ENCODE measurements at regions not wholly inside any gene's neighbourhood (a gene's known extent, or its start where the extent isn't known, plus 50 kb on each side); places are given as distances from the start of the nearest gene placed in this dataset.

DNA sequence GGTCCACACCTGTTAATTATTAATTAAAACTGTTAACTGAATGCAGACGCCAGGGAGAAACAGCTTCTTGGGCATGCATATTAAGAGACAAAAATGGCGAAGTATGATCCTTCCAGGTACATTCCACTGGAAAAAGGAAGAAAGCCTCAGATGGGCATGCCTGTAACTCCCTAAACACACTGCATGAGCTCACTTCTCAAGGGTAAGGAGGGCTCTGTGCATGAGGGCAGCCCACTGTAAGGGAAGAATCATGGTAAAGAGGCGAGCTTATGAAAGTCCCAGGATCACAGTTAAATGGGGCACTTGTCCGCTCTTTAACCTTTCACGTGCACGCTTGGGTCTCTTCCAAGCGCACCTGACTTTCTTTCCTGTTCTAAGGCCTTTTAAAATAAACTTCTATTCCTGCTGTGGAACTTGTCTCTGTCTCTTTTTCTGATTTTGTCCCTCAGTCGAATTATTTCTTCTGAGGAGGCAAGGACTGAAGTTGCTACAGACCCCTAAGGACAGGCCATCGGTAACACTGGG, 321.7 kb downstream of the PPP1R2C start:
- Histone ChIP-seq H4K20me1 (ENCODE audit: low read depth) (no peaks in the 10 kb centered on the region), H2AFZ (replicated peaks) (no peak overlapping the region), H3K79me2 (ENCODE audit: low read depth) (no peaks in the 10 kb centered on the region), H3K27me3 (no peaks in the 10 kb centered on the region), H3F3A (ENCODE audit: low read depth) (no peaks in the 10 kb centered on the region), H3K27ac (no peak overlapping the region), H3K4me2 (no peak overlapping the region), H3K9ac (no peak overlapping the region), H3K36me3 (no peaks in the 10 kb centered on the region), H3K9me3 (ENCODE audit: low read depth) (no peaks in the 10 kb centered on the region), H3K4me3 (no peak overlapping the region), H3K4me1 (peaks cover 7% of the 10 kb centered on the region)
- Mint-ChIP-seq H3K4me3 (no peak overlapping the region), H3K36me3 (no peaks in the 10 kb centered on the region), H3K4me1 (no peaks in the 10 kb centered on the region), H3K9me3 (peaks cover 3% of the 10 kb centered on the region), H3K27me3 (ENCODE audit: insufficient read depth, low read depth) (no peaks in the 10 kb centered on the region), H3K27ac (no peak overlapping the region)
- TF ChIP-seq EZH2 (IDR thresholded peaks at IDR 0.05) (no peak), EZH2phosphoT487 (IDR thresholded peaks at IDR 0.05) (no peak)
- TF ChIP-seq, protein P1, sequence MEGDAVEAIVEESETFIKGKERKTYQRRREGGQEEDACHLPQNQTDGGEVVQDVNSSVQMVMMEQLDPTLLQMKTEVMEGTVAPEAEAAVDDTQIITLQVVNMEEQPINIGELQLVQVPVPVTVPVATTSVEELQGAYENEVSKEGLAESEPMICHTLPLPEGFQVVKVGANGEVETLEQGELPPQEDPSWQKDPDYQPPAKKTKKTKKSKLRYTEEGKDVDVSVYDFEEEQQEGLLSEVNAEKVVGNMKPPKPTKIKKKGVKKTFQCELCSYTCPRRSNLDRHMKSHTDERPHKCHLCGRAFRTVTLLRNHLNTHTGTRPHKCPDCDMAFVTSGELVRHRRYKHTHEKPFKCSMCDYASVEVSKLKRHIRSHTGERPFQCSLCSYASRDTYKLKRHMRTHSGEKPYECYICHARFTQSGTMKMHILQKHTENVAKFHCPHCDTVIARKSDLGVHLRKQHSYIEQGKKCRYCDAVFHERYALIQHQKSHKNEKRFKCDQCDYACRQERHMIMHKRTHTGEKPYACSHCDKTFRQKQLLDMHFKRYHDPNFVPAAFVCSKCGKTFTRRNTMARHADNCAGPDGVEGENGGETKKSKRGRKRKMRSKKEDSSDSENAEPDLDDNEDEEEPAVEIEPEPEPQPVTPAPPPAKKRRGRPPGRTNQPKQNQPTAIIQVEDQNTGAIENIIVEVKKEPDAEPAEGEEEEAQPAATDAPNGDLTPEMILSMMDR (IDR thresholded peaks at IDR 0.05) = no peak
- no peak for DNase-seq (ENCODE audit: low spot score)

DNA sequence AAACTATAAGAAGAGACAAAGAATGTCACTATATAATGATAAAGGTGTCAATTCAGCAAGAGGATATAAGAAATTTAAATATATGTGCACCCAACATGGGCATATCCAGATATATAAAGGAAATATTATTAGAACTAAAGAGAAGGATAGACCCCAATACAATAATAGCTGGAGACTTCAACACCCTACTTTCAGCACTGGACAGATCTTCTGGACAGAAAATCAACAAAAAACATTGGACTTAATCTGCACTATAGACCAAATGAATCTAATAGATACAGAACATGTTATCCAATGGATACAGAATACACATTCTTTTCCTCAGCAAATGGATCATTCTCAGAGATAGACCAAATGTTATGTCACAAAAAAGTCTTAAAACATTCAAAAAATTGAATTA, 327.7 kb downstream of the PPP1R2C start:
- H3K27me3 ChIP-seq = no peaks in the 10 kb centered on the region
- Mint-ChIP-seq H3K36me3 (no peaks in the 10 kb centered on the region), H3K4me1 (no peaks in the 10 kb centered on the region), H3K27me3 (ENCODE audit: insufficient read depth, low read depth) (no peaks in the 10 kb centered on the region), H3K27ac (no peak overlapping the region), H3K9me3 (peaks cover 3% of the 10 kb centered on the region), H3K4me3 (no peak overlapping the region)
- H3K4me1 ChIP-seq = no peaks in the 10 kb centered on the region
- H3K4me3 ChIP-seq = no peak overlapping the region
- H3K9ac ChIP-seq = no peak overlapping the region
- H3K36me3 ChIP-seq = no peaks in the 10 kb centered on the region
- H3F3A ChIP-seq (ENCODE audit: low read depth) = no peaks in the 10 kb centered on the region
- no peaks in the 10 kb centered on the region for H3K79me2 ChIP-seq (ENCODE audit: low read depth)
- H3K27ac ChIP-seq = no peak overlapping the region
- DNase-seq (ENCODE audit: low spot score) = no peak
- TF ChIP-seq EZH2 (IDR thresholded peaks at IDR 0.05) (no peak), EZH2phosphoT487 (IDR thresholded peaks at IDR 0.05) (no peak)
- TF ChIP-seq, protein P1 (IDR thresholded peaks at IDR 0.05) = no peak
- no peaks in the 10 kb centered on the region for H3K9me3 ChIP-seq (ENCODE audit: low read depth)
- H3K4me2 ChIP-seq = no peak overlapping the region
- no peaks in the 10 kb centered on the region for H4K20me1 ChIP-seq (ENCODE audit: low read depth)
- no peak overlapping the region for H2AFZ ChIP-seq (replicated peaks)

DNA sequence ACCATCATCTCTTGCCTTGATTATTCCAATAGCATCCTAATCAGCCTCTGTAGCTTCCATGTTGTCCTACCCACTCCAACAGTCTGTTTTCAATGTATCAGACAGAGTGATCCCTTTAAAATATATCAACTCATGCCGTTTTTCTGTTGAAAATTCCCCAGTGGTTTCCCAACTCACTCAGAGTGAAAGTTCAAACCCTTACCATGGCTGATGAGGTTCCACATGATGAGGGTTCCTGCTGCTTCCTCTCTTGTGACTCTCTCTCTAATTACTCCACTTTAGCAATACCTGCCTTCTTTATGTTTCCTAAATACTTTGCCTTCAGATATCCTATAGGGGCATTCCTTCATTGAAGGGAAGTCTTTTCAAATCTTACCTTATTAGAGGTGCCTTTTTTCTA, 334.7 kb downstream of the PPP1R2C start:
- Mint-ChIP-seq H3K36me3 (no peaks in the 10 kb centered on the region), H3K27me3 (ENCODE audit: insufficient read depth, low read depth) (no peaks in the 10 kb centered on the region), H3K4me1 (no peaks in the 10 kb centered on the region), H3K27ac (no peak overlapping the region), H3K4me3 (no peak overlapping the region), H3K9me3 (no peaks in the 10 kb centered on the region)
- Histone ChIP-seq H3K27ac (no peak overlapping the region), H3F3A (ENCODE audit: low read depth) (no peaks in the 10 kb centered on the region), H3K4me2 (no peak overlapping the region), H3K36me3 (no peaks in the 10 kb centered on the region), H3K4me1 (no peaks in the 10 kb centered on the region), H3K9ac (no peak overlapping the region), H3K4me3 (no peak overlapping the region), H2AFZ (replicated peaks) (no peak overlapping the region), H4K20me1 (ENCODE audit: low read depth) (no peaks in the 10 kb centered on the region), H3K9me3 (ENCODE audit: low read depth) (no peaks in the 10 kb centered on the region), H3K79me2 (ENCODE audit: low read depth) (no peaks in the 10 kb centered on the region), H3K27me3 (no peaks in the 10 kb centered on the region)
- DNase-seq (ENCODE audit: low spot score) = no peak
- TF ChIP-seq, protein P1 (IDR thresholded peaks at IDR 0.05) = no peak
- TF ChIP-seq EZH2phosphoT487 (IDR thresholded peaks at IDR 0.05) (no peak), EZH2 (IDR thresholded peaks at IDR 0.05) (no peak)
